HG02623 (cell line): ENCODE measurements at regions not wholly inside any gene's neighbourhood (a gene's known extent, or its start where the extent isn't known, plus 50 kb on each side); places are given as distances from the start of the nearest gene placed in this dataset.

ENCODE experiments used
- ATAC-seq: cut with Tn5 transposase; IDR thresholded peaks from one replicate; pipeline ENCODE4 v1.9.1; 2021; ENCODE audit warnings: moderate library complexity; ENCODE audit not compliant: unreplicated experiment

DNA sequence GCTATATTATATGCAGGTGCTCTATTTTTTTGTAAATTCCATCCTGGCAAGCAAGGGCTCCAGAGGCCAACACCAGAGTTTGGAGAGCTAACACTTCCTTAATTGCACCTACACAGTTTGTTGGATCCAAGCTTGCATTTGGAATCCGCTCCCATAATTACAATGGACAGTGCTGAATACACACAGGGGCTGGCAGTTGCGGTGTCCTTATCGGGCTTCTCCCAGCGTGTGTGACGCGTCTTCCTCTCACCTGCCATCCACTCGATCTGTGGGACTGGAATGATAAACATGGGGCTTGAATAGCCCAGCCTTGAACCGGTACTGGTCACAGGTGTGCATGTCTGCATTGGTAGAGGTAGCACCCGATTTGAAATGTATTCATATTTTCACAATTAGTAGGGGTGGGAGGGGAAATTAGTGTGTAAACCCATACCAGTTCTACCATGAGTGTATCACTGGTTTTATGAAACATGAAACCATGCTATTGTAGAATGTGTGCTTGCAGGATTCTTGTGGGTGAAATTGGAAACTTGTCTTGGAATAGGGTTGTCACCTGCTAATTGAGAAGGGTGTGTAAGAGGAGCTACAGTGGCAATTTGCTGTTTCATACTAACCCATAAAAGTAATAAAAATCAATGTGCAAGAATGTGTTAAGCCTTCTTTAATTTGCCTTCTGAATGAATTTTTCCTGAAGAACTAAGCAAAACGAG, 316.5 kb downstream of the WDR11 start:
- ATAC-seq, result no peak

DNA sequence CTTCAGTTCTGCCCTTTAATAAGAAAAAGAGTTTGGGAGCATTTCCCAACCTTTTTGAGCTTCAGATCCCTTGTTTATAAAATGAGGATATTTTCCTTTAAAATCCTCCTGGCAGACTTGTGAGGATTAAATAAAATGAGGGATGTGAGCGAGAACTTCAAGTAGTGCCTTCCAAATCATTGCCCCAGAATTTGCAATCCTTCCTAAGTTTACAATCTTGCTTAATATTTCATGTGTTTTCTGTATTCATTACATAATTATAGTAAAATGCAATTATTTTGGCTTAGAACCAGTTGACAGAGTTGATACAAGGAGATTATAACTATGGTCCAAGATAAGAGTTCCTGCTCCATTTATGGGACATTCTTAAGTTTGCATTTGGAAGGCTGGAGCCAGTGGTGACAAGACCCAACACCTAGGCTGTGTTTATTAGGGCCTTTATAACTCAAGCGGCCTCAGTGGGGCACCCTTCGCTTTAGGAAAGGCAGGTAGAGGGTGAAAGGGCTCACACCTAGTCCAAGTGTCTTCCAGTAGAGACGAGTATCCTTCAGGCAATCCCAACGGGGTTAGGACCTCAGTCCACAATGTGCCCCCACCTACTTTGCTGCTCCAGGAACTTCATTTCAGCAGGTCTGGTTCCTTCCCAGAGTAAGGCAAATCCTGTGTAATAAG, 317.5 kb downstream of the WDR11 start:
- ATAC-seq, result no peak

DNA sequence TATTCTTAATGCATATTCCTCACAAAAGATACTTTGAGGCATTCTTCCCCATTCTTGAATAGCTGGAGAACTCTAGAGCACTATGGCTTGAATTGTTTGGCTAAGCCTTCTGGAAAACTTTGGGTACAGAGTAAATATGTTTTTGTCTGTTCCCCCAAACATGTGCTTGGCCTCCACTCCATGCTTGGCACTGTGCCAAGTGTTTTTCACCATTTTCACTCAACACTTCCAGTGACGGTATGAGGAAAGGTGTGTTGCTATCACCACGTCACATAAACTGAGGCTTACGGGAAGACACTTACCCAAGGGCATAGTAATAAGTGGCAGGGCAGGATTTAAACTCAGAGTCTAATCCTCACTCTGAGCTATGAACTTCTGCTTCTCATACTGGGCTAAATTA, 318.2 kb downstream of the WDR11 start:
- no peak for ATAC-seq

DNA sequence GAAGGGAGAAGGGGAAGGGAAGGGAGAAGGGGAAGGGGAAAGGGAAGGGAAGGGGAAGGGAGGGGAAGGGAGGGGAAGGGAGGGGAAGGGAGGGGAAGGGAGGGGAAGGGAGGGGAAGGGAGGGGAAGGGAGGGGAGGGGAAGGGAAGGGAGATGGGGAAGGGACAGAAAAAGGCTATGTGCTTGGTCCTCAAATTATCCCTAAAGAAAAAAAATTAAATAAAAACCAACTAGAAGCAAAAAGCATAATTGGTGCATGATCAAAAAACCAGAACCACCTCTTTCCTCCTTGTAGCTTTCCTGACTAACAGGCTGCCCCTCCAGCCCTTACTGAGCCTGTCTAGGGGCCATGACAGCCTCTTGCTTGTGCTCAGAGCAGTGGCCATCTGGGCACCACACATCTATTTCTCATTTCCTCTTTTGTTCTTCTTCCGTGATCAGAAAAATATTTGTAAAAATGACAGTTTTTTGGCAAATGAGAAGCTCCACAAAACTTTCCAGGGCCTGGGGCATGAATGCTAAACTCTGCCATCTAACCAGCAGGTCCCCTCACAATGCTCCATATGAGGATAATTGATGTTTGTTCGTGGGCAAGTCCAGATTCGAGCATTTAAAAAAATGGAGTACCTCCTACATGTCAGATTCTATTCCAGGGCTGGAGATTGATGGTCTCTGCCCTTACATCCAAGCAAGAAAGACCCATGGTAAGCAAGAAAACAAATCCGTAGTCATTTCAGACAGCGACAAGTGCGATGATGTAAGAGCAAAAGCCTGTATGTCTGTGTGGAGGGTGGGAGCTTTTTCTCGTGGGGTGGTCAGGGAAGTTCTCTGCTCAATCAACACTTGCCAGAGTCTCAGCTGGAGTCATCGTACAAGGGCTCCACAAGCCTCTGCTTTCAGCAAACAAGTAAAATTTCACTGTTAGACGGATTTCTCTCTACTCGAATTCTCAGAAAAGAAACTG, 320.9 kb downstream of the WDR11 start:
- ATAC-seq, result no peak

DNA sequence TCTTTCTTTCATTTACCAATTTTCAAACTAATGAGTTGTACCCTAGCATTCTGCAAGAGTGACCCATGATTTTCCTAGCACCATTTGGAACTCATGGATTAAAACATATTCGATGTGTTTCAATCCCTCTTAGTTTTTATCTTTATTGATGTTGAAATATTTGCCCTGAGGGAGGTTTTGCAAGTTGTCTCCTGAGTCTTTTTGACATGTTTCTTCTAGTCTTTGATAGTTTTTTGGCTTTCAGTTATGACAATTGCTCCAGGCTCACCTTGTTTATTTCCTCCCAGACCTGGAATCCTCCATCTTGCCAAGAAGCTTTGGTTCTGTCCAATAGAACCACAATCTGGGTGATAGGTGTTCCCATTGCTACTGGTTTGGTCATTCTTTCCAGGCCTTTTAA, 327.8 kb downstream of the WDR11 start:
- ATAC-seq, result no peak

DNA sequence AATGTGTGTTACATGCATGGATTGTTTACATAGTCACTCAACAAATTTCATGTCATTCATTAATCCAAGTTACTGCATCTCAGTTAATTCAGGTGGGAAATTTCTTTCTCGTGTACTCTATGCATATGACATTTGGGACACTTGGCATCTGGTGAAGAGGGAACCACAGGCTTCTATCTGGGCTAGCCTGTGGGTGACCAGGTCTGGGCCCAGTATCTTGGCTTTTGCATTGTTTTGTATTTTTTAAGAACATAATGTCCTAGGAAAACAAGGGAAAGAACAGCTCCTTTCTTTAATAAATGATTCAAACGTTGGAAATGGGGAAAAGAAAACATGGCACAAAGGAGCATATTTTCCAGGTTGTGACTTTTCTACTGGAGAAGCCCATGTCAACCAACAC, 331.1 kb downstream of the WDR11 start:
- ATAC-seq, result no peak

DNA sequence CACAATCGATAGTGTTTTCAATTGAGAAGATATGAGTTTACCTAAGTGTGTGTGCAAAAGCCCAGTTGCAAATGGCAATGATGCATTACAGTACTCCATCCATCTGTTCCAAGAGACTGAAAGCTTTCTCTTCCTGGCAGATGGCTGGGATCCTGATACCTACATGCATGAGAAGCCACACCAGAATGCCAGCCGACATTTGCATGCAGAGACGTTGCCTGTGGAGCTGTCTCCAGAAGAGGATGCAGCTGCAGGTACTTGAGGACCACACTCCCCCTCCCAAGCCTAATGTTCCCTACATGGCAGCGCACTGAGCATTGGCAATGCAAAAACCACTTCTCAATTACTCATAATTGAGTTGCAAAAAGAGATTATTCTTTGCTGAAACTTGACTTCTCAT, 332.1 kb downstream of the WDR11 start:
- ATAC-seq, result no peak

DNA sequence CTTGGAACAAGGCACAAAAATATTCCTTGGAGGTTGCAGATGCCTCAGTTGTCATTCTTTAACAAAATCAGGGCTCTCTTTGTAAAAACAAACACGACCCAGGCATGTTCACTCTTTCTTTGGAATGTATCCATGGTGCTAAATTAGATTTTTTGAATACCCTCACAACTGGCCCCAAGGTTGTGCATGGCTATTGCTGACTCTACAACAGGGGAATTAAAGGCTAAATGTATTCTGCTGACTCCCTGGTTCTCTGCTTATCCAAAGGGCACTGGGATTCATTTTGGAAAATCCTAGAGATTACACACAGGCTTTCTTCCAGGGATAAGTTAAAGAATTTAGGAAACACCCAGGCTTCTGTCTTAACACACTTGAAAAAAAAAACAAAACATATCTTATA, 332.5 kb downstream of the WDR11 start:
- ATAC-seq, result no peak

DNA sequence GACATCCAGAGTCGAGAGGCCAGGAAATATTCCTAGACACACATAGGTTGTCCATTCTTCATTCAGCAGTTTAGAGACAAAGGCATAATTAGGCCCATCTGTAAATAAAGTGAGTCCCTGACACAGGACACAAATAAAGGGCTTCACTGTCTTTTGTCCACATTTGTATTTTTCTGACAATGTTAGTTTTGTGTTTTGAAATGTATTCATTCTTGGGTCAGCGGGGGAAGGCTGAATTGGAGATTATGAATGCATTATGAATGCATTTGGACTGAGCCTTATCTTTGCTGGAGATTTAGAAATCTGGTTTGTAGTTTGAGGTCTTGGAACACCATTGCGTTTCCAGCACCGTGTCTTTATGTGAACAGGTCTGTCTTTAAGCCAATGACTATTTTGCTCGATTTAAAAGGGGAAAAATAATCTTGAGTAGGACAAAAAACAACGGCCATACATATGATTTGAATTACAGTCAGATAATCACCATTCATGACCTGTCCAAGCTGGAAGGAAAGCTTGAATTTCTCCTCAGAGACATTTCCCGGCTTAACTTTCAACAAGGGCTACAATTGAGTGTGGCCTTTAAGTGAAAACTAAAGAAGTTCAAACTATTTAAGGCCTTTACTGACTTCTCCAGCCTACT, 334.8 kb downstream of the WDR11 start:
- ATAC-seq, result no peak

DNA sequence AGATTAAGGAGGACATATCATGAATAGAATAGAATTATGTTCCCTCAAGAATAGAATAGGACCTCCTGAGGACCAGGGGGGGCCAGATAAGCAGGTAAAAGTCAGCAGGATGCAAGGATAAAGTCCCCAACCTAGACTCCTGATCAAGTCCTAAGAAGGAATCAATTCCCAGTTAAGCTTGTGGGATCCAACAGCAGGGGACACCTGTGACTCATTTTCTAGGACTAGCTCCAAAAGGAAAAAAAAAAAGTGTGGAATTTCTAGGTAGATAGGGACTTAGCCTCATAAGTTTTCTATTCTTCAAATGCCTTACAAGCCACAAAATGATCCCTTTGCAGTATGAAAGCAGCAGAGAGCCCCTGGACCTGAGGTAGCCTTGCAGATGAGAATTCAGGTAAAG, 336.2 kb downstream of the WDR11 start:
- no peak for ATAC-seq

DNA sequence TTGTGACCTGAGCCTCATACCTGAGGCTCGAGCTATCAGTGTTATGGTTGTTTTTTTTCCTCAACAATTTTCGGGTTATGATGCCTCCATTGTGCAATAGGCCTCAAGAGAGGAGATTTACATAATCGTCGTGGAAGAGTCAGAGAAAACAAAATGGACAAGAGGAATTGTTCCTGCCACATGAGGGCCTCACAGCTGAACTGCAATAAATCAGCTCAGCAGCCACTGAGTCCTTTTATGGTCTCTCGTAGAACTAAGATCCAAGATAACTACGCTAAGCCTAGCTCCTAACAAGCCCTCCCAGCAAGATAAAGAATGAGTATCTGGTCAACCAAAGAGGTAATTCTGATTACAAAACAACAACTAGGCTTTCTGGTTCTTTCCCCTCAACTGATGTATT, 336.8 kb downstream of the WDR11 start:
- no peak for ATAC-seq

DNA sequence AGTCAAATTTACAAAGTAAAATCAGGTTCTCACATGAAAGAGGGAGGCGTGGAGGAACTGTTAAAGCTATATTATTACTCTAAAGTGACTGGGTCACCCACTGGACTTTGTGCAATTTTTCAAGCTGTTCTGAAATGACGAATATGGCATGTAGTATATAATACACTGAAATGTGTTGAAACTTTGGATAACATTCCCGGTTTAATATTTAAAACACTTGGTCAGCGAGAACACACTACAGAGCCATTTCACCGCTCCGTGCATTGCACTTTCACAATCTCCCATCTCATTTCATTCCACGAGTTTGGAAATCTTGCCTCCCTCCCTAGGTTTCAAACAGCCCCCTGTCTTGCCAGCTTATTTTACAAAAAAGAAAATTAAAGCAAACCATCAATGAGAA, 337.9 kb downstream of the WDR11 start:
- ATAC-seq, result no peak

DNA sequence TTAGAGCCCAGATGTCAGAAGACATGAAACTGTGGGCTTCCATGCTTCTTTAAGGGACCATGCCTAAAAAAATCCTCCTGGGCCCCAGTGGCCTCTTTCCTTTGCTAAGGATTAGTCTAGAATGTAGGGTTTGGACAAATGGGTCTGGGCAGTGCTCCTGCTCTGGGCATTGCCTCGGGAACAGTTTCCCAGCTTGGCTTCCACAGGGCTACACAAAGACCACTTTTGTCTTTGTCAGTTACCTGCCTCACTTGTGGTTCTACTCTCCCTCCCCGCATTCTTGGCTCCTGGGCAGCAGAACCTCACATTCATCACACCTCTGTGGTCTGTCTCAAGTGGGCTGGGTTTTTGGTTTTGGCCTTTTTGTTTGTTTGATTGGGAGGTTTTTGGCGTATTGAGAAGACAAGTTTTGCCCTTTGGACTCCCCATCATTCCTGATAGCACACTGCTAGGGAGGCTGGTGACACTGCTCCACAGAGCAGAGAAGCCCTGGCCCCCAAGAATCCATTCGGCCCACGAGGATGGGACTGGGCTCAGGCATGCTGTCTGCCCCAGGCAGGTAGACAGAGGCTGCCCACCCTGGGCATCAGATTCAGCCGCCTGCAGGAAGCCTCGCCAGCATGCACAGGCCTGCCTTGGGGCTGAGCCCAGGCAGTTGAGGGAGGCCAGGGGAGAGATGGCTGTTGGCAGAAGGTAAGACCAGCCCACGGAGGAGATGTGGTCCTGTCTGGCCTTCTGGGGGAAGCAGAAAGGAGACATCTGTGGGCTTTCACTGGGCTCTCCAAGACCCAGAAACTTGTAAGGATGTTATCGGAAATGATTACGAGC, 343.7 kb downstream of the WDR11 start:
- no peak for ATAC-seq

DNA sequence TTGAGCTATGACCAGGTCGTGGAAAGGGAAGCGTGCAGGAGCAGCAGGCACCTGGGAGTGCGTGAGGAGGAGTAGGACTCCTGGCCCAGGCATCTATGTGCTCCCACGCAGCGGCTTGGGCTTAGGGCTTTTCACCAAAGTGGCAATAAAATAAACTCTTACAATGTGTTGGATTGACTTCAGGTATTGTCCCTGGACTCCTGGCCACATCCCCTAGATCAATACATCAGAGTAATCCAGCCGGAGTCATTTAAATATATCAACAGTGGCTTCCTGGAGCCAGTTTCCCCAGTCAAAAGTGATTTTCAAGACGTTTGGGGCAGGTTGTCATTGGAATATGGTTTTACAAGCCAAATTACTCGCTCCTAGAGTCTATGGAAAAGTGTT, 344.4 kb downstream of the WDR11 start:
- ATAC-seq, result no peak

DNA sequence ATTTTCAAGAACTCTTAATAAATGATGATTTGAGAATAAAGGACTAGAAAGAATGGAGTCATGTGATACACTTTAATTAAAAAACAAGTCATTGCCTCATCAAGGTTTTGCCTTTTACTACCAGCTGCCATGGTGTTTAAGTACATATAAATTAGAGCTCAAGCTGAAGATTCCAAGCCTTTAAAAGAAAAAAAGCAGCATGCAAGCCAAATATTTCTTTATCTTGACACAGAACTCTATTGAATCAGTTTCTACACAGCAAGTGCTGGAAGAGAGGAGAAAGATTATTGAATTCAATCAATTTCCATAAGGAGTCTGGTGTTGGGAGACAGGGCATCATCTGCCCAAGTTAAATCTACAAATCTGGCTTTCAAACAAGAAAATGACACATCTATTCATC, 347.9 kb downstream of the WDR11 start:
- no peak for ATAC-seq

DNA sequence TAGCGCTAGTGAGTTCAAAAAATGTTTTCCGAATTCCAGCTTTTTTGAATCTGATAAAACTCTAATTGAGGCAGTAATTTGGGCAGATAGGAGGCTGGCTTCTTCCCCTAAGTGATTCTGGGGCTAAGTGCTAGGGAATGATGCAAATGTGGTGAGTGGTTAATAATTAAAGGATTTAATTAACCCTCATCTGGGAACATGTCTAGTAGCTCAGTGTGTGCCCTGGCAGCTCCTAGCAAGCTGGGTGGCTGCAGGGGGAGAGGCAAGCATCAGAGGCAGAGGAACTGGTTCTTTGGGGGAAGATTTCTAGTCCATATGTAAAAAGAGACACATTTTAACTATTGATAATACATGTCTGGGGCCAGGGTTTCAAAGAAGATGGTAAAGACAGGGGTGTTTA, 354.5 kb downstream of the WDR11 start:
- ATAC-seq, result no peak

DNA sequence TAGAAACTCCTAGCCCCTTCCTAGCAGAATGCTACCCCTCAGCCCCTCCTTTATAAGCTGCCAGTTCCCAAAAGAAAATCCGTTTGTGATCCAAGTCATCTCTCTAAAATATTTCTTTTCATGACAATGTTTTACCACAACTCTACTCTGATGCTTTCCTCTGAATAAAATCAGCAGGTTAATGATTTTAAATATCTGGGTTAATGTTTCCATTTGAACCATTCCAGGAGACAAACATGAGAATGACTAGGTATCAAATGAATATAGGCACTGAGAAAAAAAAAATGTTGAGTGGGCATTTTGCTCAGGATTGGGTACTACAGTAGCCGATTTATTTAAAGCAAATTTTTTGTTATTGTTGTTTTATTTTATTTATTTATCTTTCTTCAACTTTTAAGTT, 360.3 kb downstream of the WDR11 start:
- no peak for ATAC-seq

DNA sequence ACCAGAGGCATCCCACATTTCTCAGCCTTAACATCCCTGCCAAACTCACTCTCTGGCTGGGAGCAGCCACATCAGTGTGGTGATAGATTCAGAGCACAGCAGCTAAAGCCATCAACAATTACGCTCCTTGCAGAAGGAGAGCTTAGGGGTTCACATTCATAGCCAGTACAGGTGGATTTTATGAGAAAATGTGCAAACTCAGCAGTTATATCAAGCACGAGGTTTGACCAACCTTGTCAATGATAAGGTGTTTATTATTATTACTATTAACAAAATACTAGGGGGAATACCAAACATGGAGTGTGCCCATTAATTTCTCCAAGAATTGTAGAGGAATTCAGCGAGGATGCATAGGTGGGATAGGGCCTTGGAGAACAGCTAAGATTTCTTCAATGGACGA, 362.3 kb downstream of the WDR11 start:
- ATAC-seq, result no peak

DNA sequence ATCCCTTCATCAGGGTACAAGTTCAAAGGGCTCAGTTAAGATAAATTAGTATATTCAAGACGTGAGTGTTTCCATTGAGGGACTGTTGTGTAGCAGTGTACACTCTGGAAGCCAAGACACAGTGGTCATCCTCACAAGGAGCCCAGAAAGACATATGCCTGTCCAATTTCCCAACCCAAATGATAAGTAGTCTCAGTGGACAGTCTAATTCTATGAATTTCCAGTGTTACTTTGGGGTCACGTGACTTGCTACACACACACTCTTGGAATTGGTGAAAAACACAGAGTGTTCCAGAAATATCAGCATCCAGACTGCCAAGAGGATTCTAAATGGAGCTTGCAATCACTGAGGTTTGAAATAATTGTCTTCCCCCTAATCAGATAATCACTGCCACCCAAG, 365.1 kb downstream of the WDR11 start:
- ATAC-seq, result no peak

DNA sequence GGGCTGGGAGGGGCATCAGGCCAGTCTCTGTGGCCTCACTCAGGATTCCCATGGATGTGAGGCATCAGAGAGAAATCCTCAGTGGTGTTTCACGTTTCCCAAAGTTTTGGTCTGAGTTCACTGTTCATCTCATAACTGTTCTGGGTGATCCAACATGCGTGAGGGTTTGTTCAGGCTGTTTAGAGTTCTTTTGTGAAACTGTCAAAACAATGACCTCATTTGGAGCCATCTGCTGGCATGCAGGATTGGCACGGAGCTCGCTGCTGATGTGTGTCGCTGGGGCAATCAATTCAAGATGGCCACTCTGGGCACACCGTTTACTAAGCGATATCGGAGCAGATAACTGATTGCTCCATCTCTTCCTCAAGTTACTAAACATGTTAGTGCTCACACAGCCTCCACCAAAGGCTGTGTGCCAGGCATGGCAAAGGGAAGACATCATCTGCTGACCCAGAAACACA, 365.6 kb downstream of the WDR11 start:
- no peak for ATAC-seq
